SJSA1 (cell line): ENCODE measurements at regions not wholly inside any gene's neighbourhood (a gene's known extent, or its start where the extent isn't known, plus 50 kb on each side); places are given as distances from the start of the nearest gene placed in this dataset.
"Not testable (repeated sequence)": the region's sequence is repeated elsewhere in the genome, so short reads cannot be mapped to it uniquely, and the experiment has no call there.

ENCODE experiments used
- DNase-seq, 2 experiments: peaks; one replicate each; pipeline ENCODE4 v3.0.0-alpha.2; 2015 to 2020; ENCODE audit warnings: low spot score in 2 of 2, low read depth in 1 of 2
- H3K27ac ChIP-seq: fragments of 250-450 bp; sonication (Bioruptor Pico); 2 replicates; pipeline ENCODE4 v1.5.1; 2020; ENCODE audit warnings: mild to moderate bottlenecking, moderate library complexity
- H3K27me3 ChIP-seq: fragments of 250-450 bp; sonication (Bioruptor Pico); replicated peaks from 2 replicates; pipeline ENCODE4 v1.5.1; 2020; ENCODE audit warnings: mild to moderate bottlenecking, moderate library complexity
- H3K36me3 ChIP-seq: fragments of 250-450 bp; sonication (Bioruptor Pico); 2 replicates; pipeline ENCODE4 v1.5.1; 2020; ENCODE audit warnings: mild to moderate bottlenecking
- H3K4me1 ChIP-seq: fragments of 250-450 bp; sonication (Bioruptor Pico); replicated peaks from 2 replicates; pipeline ENCODE4 v1.6.1; 2021; ENCODE audit warnings: mild to moderate bottlenecking
- H3K4me3 ChIP-seq: fragments of 250-450 bp; sonication (Bioruptor Pico); 2 replicates; pipeline ENCODE4 v1.5.1; 2020; ENCODE audit warnings: mild to moderate bottlenecking
- H3K9me3 ChIP-seq: fragments of 250-450 bp; sonication (Bioruptor Pico); replicated peaks from 2 replicates; pipeline ENCODE4 v1.5.1; 2020; ENCODE audit warnings: mild to moderate bottlenecking

GRCh38 chr6:120279466-120280167, 930.1 kb upstream of the MAN1A1 start:
- no peak overlapping the region for H3K27ac ChIP-seq
- H3K4me3 ChIP-seq = no peak overlapping the region
- H3K4me1 ChIP-seq = no peaks in the 10 kb centered on the region
- no peaks in the 10 kb centered on the region for H3K36me3 ChIP-seq
- H3K9me3 ChIP-seq = no peaks in the 10 kb centered on the region; the same call in 1 of the 2 replicates
- no peaks in the 10 kb centered on the region for H3K27me3 ChIP-seq
- DNase-seq = no peak

- Histone ChIP-seq H3K27ac (no peak overlapping the region), H3K4me3 (no peak overlapping the region), H3K4me1 (no peaks in the 10 kb centered on the region), H3K27me3 (no peaks in the 10 kb centered on the region), H3K9me3 (no peaks in the 10 kb centered on the region; the same call in 1 of the 2 replicates), H3K36me3 (no peaks in the 10 kb centered on the region)
- DNase-seq = no peak
Measured at GRCh38 chr6:120278689-120279396, 929.3 kb upstream of the MAN1A1 start.

DNA sequence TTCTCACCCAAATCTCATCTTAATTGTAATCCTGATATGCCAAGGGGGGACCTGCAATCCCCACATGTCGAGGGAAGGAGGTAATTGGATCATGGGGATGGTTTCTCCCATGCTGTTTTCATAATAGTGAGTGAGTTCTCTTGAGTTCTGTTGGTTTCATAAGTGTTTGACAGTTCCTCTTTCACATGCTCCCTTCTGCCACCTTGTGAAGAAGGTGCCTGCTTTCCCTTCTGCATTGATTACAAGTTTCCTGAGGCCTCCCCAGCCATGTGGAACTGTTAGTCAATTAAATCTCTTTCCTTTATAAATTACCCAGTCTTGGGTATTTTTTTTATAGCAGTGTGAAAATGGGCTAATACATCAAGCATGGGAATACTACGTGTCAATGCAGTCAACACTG, 925.0 kb upstream of the MAN1A1 start:
- no peaks in the 10 kb centered on the region for H3K27me3 ChIP-seq
- H3K27ac ChIP-seq = no peak overlapping the region
- H3K36me3 ChIP-seq = no peaks in the 10 kb centered on the region
- no peak overlapping the region for H3K4me3 ChIP-seq
- H3K4me1 ChIP-seq = no peaks in the 10 kb centered on the region
- no peak for DNase-seq
- no peaks in the 10 kb centered on the region; the same call in 1 of the 2 replicates for H3K9me3 ChIP-seq

DNA sequence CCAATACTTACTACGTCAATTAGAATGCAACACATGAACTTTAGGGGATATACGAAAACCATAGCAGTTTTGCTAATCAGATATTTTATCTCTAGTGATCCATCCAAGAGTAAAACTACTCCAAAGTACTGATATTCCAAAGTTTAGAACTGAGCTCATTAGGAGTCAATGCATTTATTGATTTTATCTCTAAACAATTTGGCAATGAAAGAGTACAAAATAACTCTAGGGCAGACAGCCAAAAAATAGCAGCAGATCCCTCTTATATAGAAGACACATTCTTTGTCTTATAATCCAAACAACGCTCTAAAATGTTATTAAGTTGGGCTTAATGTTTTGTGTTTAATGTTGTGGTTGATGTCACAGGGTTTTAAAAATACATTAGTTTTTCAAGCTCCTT, 923.9 kb upstream of the MAN1A1 start:
- no peak for DNase-seq

GRCh38 chr6:120272038-120272437, 922.5 kb upstream of the MAN1A1 start:
- DNase-seq = no peak
- no peak overlapping the region for H3K27ac ChIP-seq
- H3K36me3 ChIP-seq = no peaks in the 10 kb centered on the region
- no peaks in the 10 kb centered on the region for H3K9me3 ChIP-seq
- no peak overlapping the region for H3K4me3 ChIP-seq
- no peaks in the 10 kb centered on the region for H3K4me1 ChIP-seq
- no peaks in the 10 kb centered on the region for H3K27me3 ChIP-seq

More for the DNA sequence above, 923.9 kb upstream of the MAN1A1 start:
- no peaks in the 10 kb centered on the region for H3K36me3 ChIP-seq
- H3K9me3 ChIP-seq = no peaks in the 10 kb centered on the region
- H3K4me1 ChIP-seq = no peaks in the 10 kb centered on the region
- no peaks in the 10 kb centered on the region for H3K27me3 ChIP-seq
- H3K27ac ChIP-seq = no peak overlapping the region
- no peak overlapping the region for H3K4me3 ChIP-seq

DNA sequence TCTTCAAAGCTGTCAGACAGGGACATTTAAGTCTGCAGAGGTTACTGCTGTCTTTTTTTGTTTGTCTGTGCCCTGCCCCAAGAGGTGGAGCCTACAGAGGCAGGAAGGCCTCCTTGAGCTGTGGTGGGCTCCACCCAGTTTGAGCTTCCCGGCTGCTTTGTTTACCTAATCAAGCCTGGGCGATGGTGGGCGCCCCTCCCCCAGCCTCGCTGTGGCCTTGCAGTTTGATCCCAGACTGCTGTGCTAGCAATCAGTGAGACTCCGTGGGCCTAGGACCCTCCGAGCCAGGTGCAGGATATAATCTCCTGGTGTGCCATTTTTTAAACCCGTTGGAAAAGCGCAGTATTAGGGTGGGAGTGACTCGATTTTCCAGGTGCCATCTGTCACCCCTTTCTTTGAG, 918.7 kb upstream of the MAN1A1 start:
- H3K27me3 ChIP-seq = not testable (repeated sequence)

DNA sequence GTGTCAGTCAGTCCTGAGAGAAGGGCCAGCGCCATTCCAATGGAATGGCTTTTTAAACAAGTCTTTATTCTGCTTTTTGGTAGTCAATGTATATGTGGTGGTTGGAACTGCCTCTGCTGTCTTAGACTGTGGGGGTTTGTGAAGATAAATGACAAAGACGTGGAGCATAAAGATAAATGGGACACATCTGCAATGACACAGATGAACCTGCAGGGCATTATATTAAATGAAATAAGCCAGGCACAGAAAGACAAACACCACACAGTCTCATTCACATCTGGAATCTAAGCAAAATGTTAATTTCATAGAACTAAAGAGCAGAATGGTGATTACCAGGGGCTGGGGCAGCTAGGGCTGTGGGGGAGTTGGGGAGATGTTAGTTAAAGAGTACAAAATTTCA, 912.8 kb upstream of the MAN1A1 start:
- Histone ChIP-seq H3K27me3 (no peaks in the 10 kb centered on the region), H3K4me3 (no peak overlapping the region), H3K4me1 (no peaks in the 10 kb centered on the region), H3K36me3 (no peaks in the 10 kb centered on the region), H3K27ac (no peak overlapping the region), H3K9me3 (no peaks in the 10 kb centered on the region)
- no peak for DNase-seq

More for the DNA sequence above, 918.7 kb upstream of the MAN1A1 start:
- DNase-seq, H3K36me3 ChIP-seq, H3K9me3 ChIP-seq, H3K4me3 ChIP-seq, H3K4me1 ChIP-seq, H3K27ac ChIP-seq: not testable (repeated sequence)

DNA sequence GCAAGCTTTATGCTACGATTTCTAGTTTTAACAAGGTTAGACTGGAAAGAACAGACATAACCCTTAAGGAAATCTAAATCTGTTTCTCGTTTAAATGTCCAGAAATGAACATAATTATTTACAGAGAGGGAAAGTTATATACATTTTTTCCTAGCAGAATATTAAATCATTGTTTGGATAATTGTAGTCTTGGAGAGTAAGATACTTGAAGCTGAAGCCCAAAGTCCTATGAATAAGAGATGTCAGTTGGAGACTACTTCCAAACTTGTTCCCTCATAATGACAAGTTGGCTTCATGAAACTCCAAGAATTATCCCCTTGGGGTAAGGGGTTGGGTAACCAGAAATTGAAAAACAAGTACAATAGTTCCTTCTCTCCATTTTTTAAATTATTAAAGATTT, 911.1 kb upstream of the MAN1A1 start:
- no peaks in the 10 kb centered on the region for H3K36me3 ChIP-seq
- no peaks in the 10 kb centered on the region for H3K27me3 ChIP-seq
- no peak overlapping the region for H3K27ac ChIP-seq
- H3K4me1 ChIP-seq = no peaks in the 10 kb centered on the region
- no peak for DNase-seq
- no peak overlapping the region for H3K4me3 ChIP-seq
- no peaks in the 10 kb centered on the region for H3K9me3 ChIP-seq

DNA sequence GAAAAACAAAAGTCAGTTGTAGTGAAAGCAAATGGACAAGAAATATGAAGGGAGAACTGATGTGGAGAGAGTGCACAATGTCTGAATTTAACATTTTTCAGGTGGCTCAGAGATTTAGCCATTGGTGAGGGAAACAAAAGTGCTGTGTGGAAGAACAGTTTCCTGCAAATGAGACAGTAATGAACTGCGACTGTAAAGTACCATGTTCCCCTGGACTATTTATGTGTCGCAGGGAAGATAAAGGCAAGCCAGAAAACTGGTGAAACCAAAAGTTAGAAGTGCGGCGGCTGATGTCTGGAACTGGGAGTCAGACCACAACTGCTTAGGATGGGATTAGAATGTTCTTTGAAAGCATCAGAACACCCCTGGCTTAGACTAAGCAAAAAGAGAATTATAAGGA, 905.1 kb upstream of the MAN1A1 start:
- Histone ChIP-seq H3K9me3 (peaks cover 3% of the 10 kb centered on the region; the same call in 1 of the 2 replicates), H3K4me3 (no peak overlapping the region), H3K36me3 (no peaks in the 10 kb centered on the region), H3K4me1 (no peaks in the 10 kb centered on the region), H3K27me3 (no peaks in the 10 kb centered on the region), H3K27ac (no peak overlapping the region)
- DNase-seq = no peak

DNA sequence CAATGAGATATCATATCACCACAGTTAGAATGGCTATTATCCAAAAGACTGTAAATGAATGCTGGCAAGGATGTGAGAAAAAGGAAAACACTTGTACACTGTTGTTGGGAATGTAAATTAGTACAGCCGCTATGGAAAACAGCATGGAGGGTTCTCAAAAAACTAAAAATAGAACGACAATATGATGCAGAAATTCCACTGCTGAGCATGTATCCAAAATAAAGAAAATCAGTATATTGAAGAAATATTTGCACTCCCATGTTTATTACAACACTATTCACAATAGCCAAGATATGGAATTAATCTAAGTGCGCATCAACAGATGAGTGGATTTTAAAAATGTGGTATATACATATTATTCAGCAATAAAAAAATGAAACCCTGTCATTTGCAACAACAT, 898.9 kb upstream of the MAN1A1 start:
- H3K4me1 ChIP-seq = no peaks in the 10 kb centered on the region
- no peaks in the 10 kb centered on the region for H3K36me3 ChIP-seq
- no peaks in the 10 kb centered on the region for H3K27me3 ChIP-seq
- H3K27ac ChIP-seq = no peak overlapping the region
- H3K4me3 ChIP-seq = no peak overlapping the region
- no peak for DNase-seq
- H3K9me3 ChIP-seq = peaks cover 3% of the 10 kb centered on the region; the same call in 1 of the 2 replicates

GRCh38 chr6:120237221-120237620, 887.7 kb upstream of the MAN1A1 start:
- Histone ChIP-seq H3K27me3 (no peaks in the 10 kb centered on the region), H3K9me3 (no peaks in the 10 kb centered on the region), H3K4me1 (no peaks in the 10 kb centered on the region), H3K4me3 (no peak overlapping the region), H3K36me3 (no peaks in the 10 kb centered on the region), H3K27ac (no peak overlapping the region)
- no peak for DNase-seq

- DNase-seq = no peak
- H3K27me3 ChIP-seq = no peaks in the 10 kb centered on the region
- H3K4me1 ChIP-seq = no peaks in the 10 kb centered on the region
- H3K36me3 ChIP-seq = no peaks in the 10 kb centered on the region
- peaks cover 2% of the 10 kb centered on the region; the same call in 1 of the 2 replicates for H3K9me3 ChIP-seq
- H3K27ac ChIP-seq = no peak overlapping the region
- no peak overlapping the region for H3K4me3 ChIP-seq
Measured at GRCh38 chr6:120230008-120230407, 880.4 kb upstream of the MAN1A1 start.

GRCh38 chr6:120228297-120228696, 878.7 kb upstream of the MAN1A1 start:
- Histone ChIP-seq H3K36me3 (no peaks in the 10 kb centered on the region), H3K4me1 (no peaks in the 10 kb centered on the region), H3K27ac (no peak overlapping the region), H3K9me3 (peaks cover 2% of the 10 kb centered on the region; the same call in 1 of the 2 replicates), H3K27me3 (no peaks in the 10 kb centered on the region), H3K4me3 (no peak overlapping the region)
- DNase-seq = no peak

- Histone ChIP-seq H3K4me1 (no peaks in the 10 kb centered on the region), H3K4me3 (no peak overlapping the region), H3K9me3 (no peaks in the 10 kb centered on the region), H3K27me3 (no peaks in the 10 kb centered on the region), H3K27ac (no peak overlapping the region), H3K36me3 (no peaks in the 10 kb centered on the region)
- no peak for DNase-seq
Measured at GRCh38 chr6:120219339-120219738, 869.8 kb upstream of the MAN1A1 start.
